ENCODE measurements at regions not wholly inside any gene's neighbourhood (a gene's known extent, or its start where the extent isn't known, plus 50 kb on each side); places are given as distances from the start of the nearest gene placed in this dataset.

GRCh38 chr6:131510591-131510990 lies 62.4 kb upstream of the ARG1 start:
- H3K4me3 ChIP-seq (ENCODE audit: low read length): no peak overlapping the region
- H3K27me3 ChIP-seq (ENCODE audit: control insufficient read depth, insufficient read depth): no peaks in the 10 kb centered on the region
- no peak for DNase-seq
- H3K27ac ChIP-seq (ENCODE audit: low read length): no peak overlapping the region
- no peak for ATAC-seq
- intact Hi-C loops (cut with DNase I): no loop called here
- no peaks in the 10 kb centered on the region for H3K9me3 ChIP-seq (ENCODE audit: control insufficient read depth, low read length)
- H3K4me1 ChIP-seq (ENCODE audit: control insufficient read depth, insufficient read depth, low read length): no peaks in the 10 kb centered on the region

GRCh38 chr6:131519670-131520436 lies 53.2 kb upstream of the ARG1 start:
- WGBS: 53% methylated on average over 2 of the region's 2 CpGs
- intact Hi-C loops (cut with DNase I): loop anchor here in 1 of 4 donors (5.0 kb wide), 1 partner anchor 213 kb away; no protein-coding TSS in a partner anchor
- ATAC-seq (peak in 1 of 2 donors; percentile 19), DNase-seq (no peak)
- Histone ChIP-seq H3K9me3 (ENCODE audit: control insufficient read depth, low read length) (no peaks in the 10 kb centered on the region), H3K4me3 (ENCODE audit: low read length) (no peak overlapping the region), H3K27ac (ENCODE audit: low read length) (no peak overlapping the region), H3K27me3 (ENCODE audit: control insufficient read depth, insufficient read depth) (no peaks in the 10 kb centered on the region), H3K4me1 (ENCODE audit: control insufficient read depth, insufficient read depth, low read length) (no peaks in the 10 kb centered on the region)

Measured in right cardiac atrium (tissue), 5 donors.